HepG2 (cell line): ENCODE measurements at regions not wholly inside any gene's neighbourhood (a gene's known extent, or its start where the extent isn't known, plus 50 kb on each side); places are given as distances from the start of the nearest gene placed in this dataset.

Experiments used
- ATAC-seq: fragments of 200-7000 bp; cut with Tn5 transposase; 3 replicates; pipeline ENCODE4 v1.9.1; 2020; ENCODE audit warnings: mild to moderate bottlenecking, moderate library complexity
- BruUV-seq: library from RNA; stranded (reverse); fragments of 400-500 nt; replicated peaks from 2 replicates; lab custom pipeline; 2021; lab: Mats Ljungman, UMichigan
- CTCF ChIA-PET: fragments of 300-600 bp; formaldehyde crosslinking; extraction: SDS; loops from one replicate; lab custom pipeline; 2021; ENCODE audit warnings: low total read pairs, inconsistent platforms, low intra/inter-chr PET ratio; lab: Yijun Ruan, JAX
- POLR2A ChIA-PET: fragments of 350-600 bp; sonication (Branson Sonifier 250); formaldehyde crosslinking; loops from one replicate; lab custom pipeline; 2020; ENCODE audit warnings: antibody characterized with exemption, inconsistent platforms; lab: Yijun Ruan, JAX
- DNase-seq: peaks from one replicate; pipeline ENCODE4 v3.0.0-alpha.2; 2015; ENCODE audit warnings: low spot score
- FAIRE-seq: peaks from 3 replicates; lab custom pipeline; 2011; peaks lifted over from hg19 to GRCh38; lab: Jason Lieb, UNC
- H2AFZ ChIP-seq: one replicate; pipeline ENCODE4 v1.6.1; 2011; ENCODE audit warnings: low read length, inconsistent platforms
- H3K27ac ChIP-seq: fragments of 300-600 bp; 3 replicates; pipeline ENCODE4 v1.8.0; 2011; ENCODE audit warnings: mixed run types, mild to moderate bottlenecking, mixed read lengths, low read length, inconsistent platforms; ENCODE audit not compliant: insufficient read depth; ENCODE audit errors: extremely low read length
- H3K27me3 ChIP-seq, 2 experiments: fragments of 200-600 bp in 1 of 2; 2 replicates in 1 of 2; 3 replicates in 1 of 2; pipeline versions ENCODE4 v1.6.0 to v1.8.0; 2011; ENCODE audit warnings: low read length in 2 of 2, mild to moderate bottlenecking in 2 of 2, moderate library complexity in 2 of 2, inconsistent platforms in 1 of 2; ENCODE audit not compliant: insufficient read depth in 2 of 2, control insufficient read depth in 1 of 2
- H3K36me3 ChIP-seq, 2 experiments: fragments of 200-600 bp in 1 of 2; replicated peaks in 1 of 2; 2 replicates in 1 of 2; 3 replicates in 1 of 2; pipeline versions ENCODE4 v1.5.1 to v1.8.0; 2011; ENCODE audit warnings: low read length in 2 of 2, inconsistent platforms in 1 of 2; ENCODE audit not compliant: insufficient read depth in 2 of 2, control insufficient read depth in 1 of 2
- H3K4me1 ChIP-seq: 2 replicates; pipeline ENCODE4 v1.5.1; 2012; ENCODE audit warnings: low read length, inconsistent platforms; ENCODE audit not compliant: insufficient read depth
- H3K4me2 ChIP-seq: 2 replicates; pipeline ENCODE4 v1.6.0; 2011; ENCODE audit warnings: low read depth, low read length, inconsistent platforms
- H3K4me3 ChIP-seq, 3 experiments: fragments of 200-600 bp in 1 of 3; sonication (generic), shearing (Covaris generic) in 1 of 3; replicated peaks in 1 of 3; 2 replicates each; pipeline ENCODE4 v1.5.1; 2011 to 2016; ENCODE audit warnings: low read length in 3 of 3, inconsistent platforms in 2 of 3, low read depth in 2 of 3, mild to moderate bottlenecking in 2 of 3, control low read depth in 1 of 3, mixed read lengths in 1 of 3; ENCODE audit not compliant: insufficient read depth in 1 of 3
- H3K79me2 ChIP-seq: one replicate; pipeline ENCODE4 v1.6.1; 2011; ENCODE audit warnings: low read length, inconsistent platforms; ENCODE audit not compliant: insufficient read depth
- H3K9ac ChIP-seq: 2 replicates; pipeline ENCODE4 v1.6.0; 2011; ENCODE audit warnings: mild to moderate bottlenecking, low read depth, low read length, inconsistent platforms; ENCODE audit not compliant: insufficient read depth
- H3K9me3 ChIP-seq: 2 replicates; pipeline ENCODE4 v1.5.1; 2012; ENCODE audit warnings: mild to moderate bottlenecking, low read length
- H4K20me1 ChIP-seq: 2 replicates; pipeline ENCODE4 v1.6.0; 2011; ENCODE audit warnings: inconsistent platforms, mild to moderate bottlenecking, low read length, moderate library complexity; ENCODE audit not compliant: insufficient read depth
- HOXA3 ChIP-seq: sonication (generic); formaldehyde crosslinking; IDR thresholded peaks from 2 replicates; pipeline ENCODE4 v1.5.0; 2020; ENCODE audit warnings: missing genetic modification reagents
- HOXD1 ChIP-seq: sonication (generic); formaldehyde crosslinking; IDR thresholded peaks from 2 replicates; pipeline ENCODE4 v1.5.0; 2020; ENCODE audit warnings: missing genetic modification reagents
- IRF9 ChIP-seq: sonication (generic); formaldehyde crosslinking; IDR thresholded peaks from 2 replicates; pipeline ENCODE4 v1.8.0; 2022; ENCODE audit warnings: missing genetic modification reagents, mild to moderate bottlenecking, borderline replicate concordance
- MEF2D ChIP-seq: sonication (generic); formaldehyde crosslinking; IDR thresholded peaks from 2 replicates; pipeline ENCODE4 v1.5.1; 2020; ENCODE audit warnings: mild to moderate bottlenecking, missing genetic modification reagents
- TP53 ChIP-seq: sonication (generic); formaldehyde crosslinking; conservative IDR thresholded peaks from 2 replicates; pipeline ENCODE4 v1.4.0; 2020; ENCODE audit warnings: missing genetic modification reagents
- ZNF205 ChIP-seq: IDR thresholded peaks from 2 replicates; pipeline ENCODE4 v1.6.1; 2018; ENCODE audit warnings: missing biosample characterization, missing genetic modification reagents
- ZNF770 ChIP-seq: sonication (generic); formaldehyde crosslinking; IDR thresholded peaks from 2 replicates; pipeline ENCODE4 v1.5.0; 2020; ENCODE audit warnings: mild to moderate bottlenecking, missing genetic modification reagents
- WGBS: methylation state at CpG from one replicate; pipeline ENCODE4 v1.1.6; 2017; ENCODE audit warnings: low lambda C conversion rate; 5-methylcytosine and 5-hydroxymethylcytosine counted together
- in situ Hi-C: cut with HindIII; loops from 2 replicates; pipeline ENCODE4 v1.10.0; 2017; ENCODE audit warnings: low pct_unique_long_range_greater_than_20kb; ENCODE audit not compliant: extremely low pct_ligation_motif_present
- intact Hi-C: fragments of 100-400 bp; cut with micrococcal nuclease; formaldehyde crosslinking; loops from one replicate; pipeline ENCODE4 v1.10.0; 2022; ENCODE audit not compliant: unreplicated experiment

GRCh38 chr13:111855786-111856185 is 211.2 kb upstream of the SOX1 start (continued):
- TF ChIP-seq IRF9 (CRISPR knock-in tag) = no peak

- DNase-seq = no peak
- ATAC-seq = no peak
- CTCF ChIA-PET = no interaction called here
- in situ Hi-C loops = no loop called here
- H3K4me1 ChIP-seq = no peaks in the 10 kb centered on the region
- H3K9ac ChIP-seq = no peak overlapping the region
- peaks cover 4 to 32% of the 10 kb centered on the region in 2 experiments; a peak in 4 of 5 replicates for H3K27me3 ChIP-seq
- H3K36me3 ChIP-seq = no peaks in the 10 kb centered on the region
- 0% methylated on average over 1 of the region's 11 CpGs for WGBS
- FAIRE-seq = no peak
- H2AFZ ChIP-seq = no peak overlapping the region
- H3K27ac ChIP-seq = no peak overlapping the region
- no TSS peak for BruUV-seq
- H3K4me3 ChIP-seq = no peak overlapping the region
- no peak overlapping the region for H3K4me2 ChIP-seq
- intact Hi-C loops = no loop called here
- POLR2A ChIA-PET = no interaction called here
- H3K79me2 ChIP-seq = no peaks in the 10 kb centered on the region
- no peaks in the 10 kb centered on the region for H4K20me1 ChIP-seq
- no peak for TF ChIP-seq TP53 (CRISPR knock-in tag)
- TF ChIP-seq ZNF770 (CRISPR knock-in tag) = peak; percentile 68
- no peaks in the 10 kb centered on the region for H3K9me3 ChIP-seq
These were observed 210.4 kb upstream of the SOX1 start for GRCh38 chr13:111856571-111856970.

- in situ Hi-C loops = no loop called here
- FAIRE-seq (no peak), DNase-seq (no peak), ATAC-seq (no peak)
- ChIA-PET POLR2A (no interaction called here), CTCF (no interaction called here)
- WGBS = 17% methylated on average over 17 of the region's 18 CpGs
- Histone ChIP-seq H4K20me1 (no peaks in the 10 kb centered on the region), H3K27me3 (peaks cover 4 to 38% of the 10 kb centered on the region in 2 experiments; a peak in 4 of 5 replicates), H2AFZ (no peak overlapping the region), H3K27ac (no peak overlapping the region), H3K4me3 (no peak overlapping the region), H3K4me1 (no peaks in the 10 kb centered on the region), H3K4me2 (no peak overlapping the region), H3K36me3 (no peaks in the 10 kb centered on the region), H3K9me3 (no peaks in the 10 kb centered on the region), H3K9ac (no peak overlapping the region)
- no TSS peak for BruUV-seq
- intact Hi-C loops = no loop called here
- TF ChIP-seq ZNF205 = no peak
- TF ChIP-seq HOXD1 (CRISPR knock-in tag) = no peak
- TF ChIP-seq HOXA3 (CRISPR knock-in tag) = no peak
- no peak for TF ChIP-seq MEF2D (CRISPR knock-in tag)
- TF ChIP-seq, all 625 proteins: peak for 0
- H3K79me2 ChIP-seq = no peaks in the 10 kb centered on the region
These were observed 209.6 kb upstream of the SOX1 start for GRCh38 chr13:111857336-111857735.
